GM23338 (cell line): ENCODE measurements at regions not wholly inside any gene's neighbourhood (a gene's known extent, or its start where the extent isn't known, plus 50 kb on each side); places are given as distances from the start of the nearest gene placed in this dataset.

Experiments used
- ATAC-seq: fragments of 200-7000 bp; cut with Tn5 transposase; 3 replicates; pipeline ENCODE4 v1.9.1; 2020
- DNase-seq: peaks from one replicate; pipeline ENCODE4 v3.0.0-alpha.2; 2015; ENCODE audit warnings: low spot score
- H2AFZ ChIP-seq: fragments of 200-600 bp; sonication (generic); 2 replicates; pipeline ENCODE4 v1.8.0; 2016; ENCODE audit warnings: antibody characterized with exemption, mild to moderate bottlenecking, moderate library complexity
- H3F3A ChIP-seq: fragments of 200-600 bp; sonication (generic); replicated peaks from 2 replicates; pipeline ENCODE4 v1.8.0; 2017; ENCODE audit warnings: antibody characterized with exemption, mixed run types, low read depth
- H3K27ac ChIP-seq: fragments of 200-600 bp; sonication (generic); 2 replicates; pipeline ENCODE4 v1.6.1; 2016; ENCODE audit warnings: low read depth
- H3K27me3 ChIP-seq: fragments of 200-600 bp; sonication (generic); 2 replicates; pipeline ENCODE4 v1.8.0; 2016; ENCODE audit warnings: mild to moderate bottlenecking, mixed run types, moderate library complexity; ENCODE audit not compliant: insufficient read depth
- H3K36me3 ChIP-seq: fragments of 200-600 bp; sonication (generic); 2 replicates; pipeline ENCODE4 v1.8.0; 2016; ENCODE audit warnings: mild to moderate bottlenecking; ENCODE audit not compliant: insufficient read depth
- H3K4me1 ChIP-seq: fragments of 200-600 bp; sonication (generic); 2 replicates; pipeline ENCODE4 v1.8.0; 2016; ENCODE audit warnings: mild to moderate bottlenecking, moderate library complexity; ENCODE audit not compliant: insufficient read depth
- H3K4me2 ChIP-seq: fragments of 200-600 bp; sonication (generic); 2 replicates; pipeline ENCODE4 v1.7.1; 2017; ENCODE audit warnings: mixed run types
- H3K4me3 ChIP-seq: fragments of 200-600 bp; sonication (generic); 2 replicates; pipeline ENCODE4 v1.6.1; 2016; ENCODE audit warnings: mixed run types
- H3K79me2 ChIP-seq: fragments of 200-600 bp; sonication (generic); replicated peaks from 2 replicates; pipeline ENCODE4 v1.8.0; 2017; ENCODE audit warnings: mild to moderate bottlenecking; ENCODE audit not compliant: insufficient read depth
- H3K9me2 ChIP-seq: fragments of 200-600 bp; sonication (generic); 2 replicates; pipeline ENCODE4 v1.8.0; 2017; ENCODE audit not compliant: insufficient read depth
- H4K20me1 ChIP-seq: fragments of 200-600 bp; sonication (generic); replicated peaks from 2 replicates; pipeline ENCODE4 v1.8.0; 2017; ENCODE audit warnings: mild to moderate bottlenecking; ENCODE audit not compliant: insufficient read depth
- H3K27ac Mint-ChIP-seq: 2 replicates; pipeline ENCODE4 v1.8.0; 2020; ENCODE audit warnings: inconsistent platforms, mild to moderate bottlenecking, moderate library complexity, mixed read lengths
- H3K27me3 Mint-ChIP-seq: 3 replicates; pipeline ENCODE4 v1.8.0; 2022; ENCODE audit warnings: low read depth, mild to moderate bottlenecking, moderate library complexity, mixed read lengths, inconsistent platforms; ENCODE audit not compliant: insufficient read depth, poor library complexity
- H3K36me3 Mint-ChIP-seq: 3 replicates; pipeline ENCODE4 v1.8.0; 2021; ENCODE audit warnings: low read depth, mild to moderate bottlenecking, inconsistent platforms, moderate library complexity, mixed read lengths
- H3K4me1 Mint-ChIP-seq: 3 replicates; pipeline ENCODE4 v1.8.0; 2020; ENCODE audit warnings: mild to moderate bottlenecking, inconsistent platforms, mixed read lengths
- H3K4me3 Mint-ChIP-seq: 3 replicates; pipeline ENCODE4 v1.8.0; 2021; ENCODE audit warnings: moderate library complexity, mild to moderate bottlenecking, inconsistent platforms, mixed read lengths
- H3K9me3 Mint-ChIP-seq: 3 replicates; pipeline ENCODE4 v1.8.0; 2020; ENCODE audit warnings: moderate library complexity, mild to moderate bottlenecking, inconsistent platforms, mixed read lengths
- CREB1 ChIP-seq: fragments of 250-450 bp; sonication (Bioruptor Pico); IDR thresholded peaks from 2 replicates; pipeline ENCODE4 v1.5.0; 2020; ENCODE audit warnings: low read depth, mild to moderate bottlenecking, moderate library complexity
- ETS1 ChIP-seq: IDR thresholded peaks from 2 replicates; pipeline ENCODE4 v1.6.1; 2016; ENCODE audit warnings: antibody characterized with exemption
- EZH2 ChIP-seq: fragments of 200-600 bp; sonication (generic); IDR thresholded peaks from one replicate; pipeline ENCODE4 v1.8.0; 2017; ENCODE audit warnings: antibody characterized with exemption, mild to moderate bottlenecking, low read depth; ENCODE audit not compliant: unreplicated experiment
- EZH2phosphoT487 ChIP-seq: fragments of 200-600 bp; sonication (generic); IDR thresholded peaks from one replicate; pipeline ENCODE4 v1.8.1; 2018; ENCODE audit warnings: antibody characterized with exemption; ENCODE audit not compliant: unreplicated experiment
- JUNB ChIP-seq: IDR thresholded peaks from one replicate; pipeline ENCODE4 v1.6.1; 2016; ENCODE audit warnings: antibody characterized with exemption; ENCODE audit not compliant: unreplicated experiment
- NANOG ChIP-seq: IDR thresholded peaks from 2 replicates; pipeline ENCODE4 v1.6.1; 2016; ENCODE audit warnings: antibody characterized with exemption, borderline replicate concordance
- POLR2AphosphoS5 ChIP-seq: IDR thresholded peaks from 2 replicates; pipeline ENCODE4 v1.6.1; 2016; ENCODE audit warnings: antibody characterized with exemption, low read depth
- STAT1 ChIP-seq: IDR thresholded peaks from one replicate; pipeline ENCODE4 v1.6.1; 2016; ENCODE audit warnings: antibody characterized with exemption; ENCODE audit not compliant: unreplicated experiment
- ZNF114 ChIP-seq: fragments of 250-450 bp; sonication (Bioruptor Pico); IDR thresholded peaks from 2 replicates; pipeline ENCODE4 v1.5.0; 2020; ENCODE audit warnings: mild to moderate bottlenecking, moderate library complexity
- ZNF331 ChIP-seq: fragments of 250-450 bp; sonication (Bioruptor Pico); IDR thresholded peaks from 2 replicates; pipeline ENCODE4 v1.5.0; 2020; ENCODE audit warnings: low read depth, mild to moderate bottlenecking, moderate library complexity
- TF ChIP-seq, protein P1 (sequence below): fragments of 250-450 bp; sonication (Bioruptor Pico); IDR thresholded peaks from 2 replicates; pipeline ENCODE4 v1.5.0; 2020; ENCODE audit warnings: mild to moderate bottlenecking, moderate library complexity
- TF ChIP-seq, protein P2 (sequence below): IDR thresholded peaks from one replicate; pipeline ENCODE4 v1.6.1; 2018; ENCODE audit warnings: antibody characterized with exemption; ENCODE audit not compliant: unreplicated experiment
- TF ChIP-seq, protein P3 (sequence below), 2 experiments: fragments of 200-600 bp in 1 of 2; sonication (generic) in 1 of 2; conservative IDR thresholded peaks; 2 replicates each; pipeline versions ENCODE4 v1.5.1 to v1.6.1; 2016 to 2017; ENCODE audit warnings: antibody characterized with exemption in 2 of 2, low read depth in 2 of 2, mild to moderate bottlenecking in 2 of 2, moderate library complexity in 1 of 2

- H3K27me3 Mint-ChIP-seq: peaks cover 6% of the 10 kb centered on the region
- TF ChIP-seq STAT1: no peak
- no peak for TF ChIP-seq CREB1 (CRISPR knock-in tag)
- no peak for TF ChIP-seq EZH2phosphoT487
- TF ChIP-seq, protein P1, sequence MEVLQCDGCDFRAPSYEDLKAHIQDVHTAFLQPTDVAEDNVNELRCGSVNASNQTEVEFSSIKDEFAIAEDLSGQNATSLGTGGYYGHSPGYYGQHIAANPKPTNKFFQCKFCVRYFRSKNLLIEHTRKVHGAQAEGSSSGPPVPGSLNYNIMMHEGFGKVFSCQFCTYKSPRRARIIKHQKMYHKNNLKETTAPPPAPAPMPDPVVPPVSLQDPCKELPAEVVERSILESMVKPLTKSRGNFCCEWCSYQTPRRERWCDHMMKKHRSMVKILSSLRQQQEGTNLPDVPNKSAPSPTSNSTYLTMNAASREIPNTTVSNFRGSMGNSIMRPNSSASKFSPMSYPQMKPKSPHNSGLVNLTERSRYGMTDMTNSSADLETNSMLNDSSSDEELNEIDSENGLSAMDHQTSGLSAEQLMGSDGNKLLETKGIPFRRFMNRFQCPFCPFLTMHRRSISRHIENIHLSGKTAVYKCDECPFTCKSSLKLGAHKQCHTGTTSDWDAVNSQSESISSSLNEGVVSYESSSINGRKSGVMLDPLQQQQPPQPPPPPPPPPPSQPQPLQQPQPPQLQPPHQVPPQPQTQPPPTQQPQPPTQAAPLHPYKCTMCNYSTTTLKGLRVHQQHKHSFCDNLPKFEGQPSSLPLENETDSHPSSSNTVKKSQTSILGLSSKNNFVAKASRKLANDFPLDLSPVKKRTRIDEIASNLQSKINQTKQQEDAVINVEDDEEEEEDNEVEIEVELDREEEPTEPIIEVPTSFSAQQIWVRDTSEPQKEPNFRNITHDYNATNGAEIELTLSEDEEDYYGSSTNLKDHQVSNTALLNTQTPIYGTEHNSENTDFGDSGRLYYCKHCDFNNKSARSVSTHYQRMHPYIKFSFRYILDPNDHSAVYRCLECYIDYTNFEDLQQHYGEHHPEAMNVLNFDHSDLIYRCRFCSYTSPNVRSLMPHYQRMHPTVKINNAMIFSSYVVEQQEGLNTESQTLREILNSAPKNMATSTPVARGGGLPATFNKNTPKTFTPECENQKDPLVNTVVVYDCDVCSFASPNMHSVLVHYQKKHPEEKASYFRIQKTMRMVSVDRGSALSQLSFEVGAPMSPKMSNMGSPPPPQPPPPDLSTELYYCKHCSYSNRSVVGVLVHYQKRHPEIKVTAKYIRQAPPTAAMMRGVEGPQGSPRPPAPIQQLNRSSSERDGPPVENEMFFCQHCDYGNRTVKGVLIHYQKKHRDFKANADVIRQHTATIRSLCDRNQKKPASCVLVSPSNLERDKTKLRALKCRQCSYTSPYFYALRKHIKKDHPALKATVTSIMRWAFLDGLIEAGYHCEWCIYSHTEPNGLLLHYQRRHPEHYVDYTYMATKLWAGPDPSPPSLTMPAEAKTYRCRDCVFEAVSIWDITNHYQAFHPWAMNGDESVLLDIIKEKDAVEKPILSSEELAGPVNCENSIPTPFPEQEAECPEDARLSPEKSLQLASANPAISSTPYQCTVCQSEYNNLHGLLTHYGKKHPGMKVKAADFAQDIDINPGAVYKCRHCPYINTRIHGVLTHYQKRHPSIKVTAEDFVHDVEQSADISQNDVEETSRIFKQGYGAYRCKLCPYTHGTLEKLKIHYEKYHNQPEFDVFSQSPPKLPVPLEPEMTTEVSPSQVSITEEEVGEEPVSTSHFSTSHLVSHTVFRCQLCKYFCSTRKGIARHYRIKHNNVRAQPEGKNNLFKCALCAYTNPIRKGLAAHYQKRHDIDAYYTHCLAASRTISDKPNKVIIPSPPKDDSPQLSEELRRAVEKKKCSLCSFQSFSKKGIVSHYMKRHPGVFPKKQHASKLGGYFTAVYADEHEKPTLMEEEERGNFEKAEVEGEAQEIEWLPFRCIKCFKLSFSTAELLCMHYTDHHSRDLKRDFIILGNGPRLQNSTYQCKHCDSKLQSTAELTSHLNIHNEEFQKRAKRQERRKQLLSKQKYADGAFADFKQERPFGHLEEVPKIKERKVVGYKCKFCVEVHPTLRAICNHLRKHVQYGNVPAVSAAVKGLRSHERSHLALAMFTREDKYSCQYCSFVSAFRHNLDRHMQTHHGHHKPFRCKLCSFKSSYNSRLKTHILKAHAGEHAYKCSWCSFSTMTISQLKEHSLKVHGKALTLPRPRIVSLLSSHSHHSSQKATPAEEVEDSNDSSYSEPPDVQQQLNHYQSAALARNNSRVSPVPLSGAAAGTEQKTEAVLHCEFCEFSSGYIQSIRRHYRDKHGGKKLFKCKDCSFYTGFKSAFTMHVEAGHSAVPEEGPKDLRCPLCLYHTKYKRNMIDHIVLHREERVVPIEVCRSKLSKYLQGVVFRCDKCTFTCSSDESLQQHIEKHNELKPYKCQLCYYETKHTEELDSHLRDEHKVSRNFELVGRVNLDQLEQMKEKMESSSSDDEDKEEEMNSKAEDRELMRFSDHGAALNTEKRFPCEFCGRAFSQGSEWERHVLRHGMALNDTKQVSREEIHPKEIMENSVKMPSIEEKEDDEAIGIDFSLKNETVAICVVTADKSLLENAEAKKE: no peak
- no peak for TF ChIP-seq ETS1
- TF ChIP-seq JUNB: no peak
- TF ChIP-seq ZNF114: no peak
- no peak for TF ChIP-seq ZNF331
- no peak for TF ChIP-seq NANOG
- no peak for TF ChIP-seq EZH2
- TF ChIP-seq, protein P2, sequence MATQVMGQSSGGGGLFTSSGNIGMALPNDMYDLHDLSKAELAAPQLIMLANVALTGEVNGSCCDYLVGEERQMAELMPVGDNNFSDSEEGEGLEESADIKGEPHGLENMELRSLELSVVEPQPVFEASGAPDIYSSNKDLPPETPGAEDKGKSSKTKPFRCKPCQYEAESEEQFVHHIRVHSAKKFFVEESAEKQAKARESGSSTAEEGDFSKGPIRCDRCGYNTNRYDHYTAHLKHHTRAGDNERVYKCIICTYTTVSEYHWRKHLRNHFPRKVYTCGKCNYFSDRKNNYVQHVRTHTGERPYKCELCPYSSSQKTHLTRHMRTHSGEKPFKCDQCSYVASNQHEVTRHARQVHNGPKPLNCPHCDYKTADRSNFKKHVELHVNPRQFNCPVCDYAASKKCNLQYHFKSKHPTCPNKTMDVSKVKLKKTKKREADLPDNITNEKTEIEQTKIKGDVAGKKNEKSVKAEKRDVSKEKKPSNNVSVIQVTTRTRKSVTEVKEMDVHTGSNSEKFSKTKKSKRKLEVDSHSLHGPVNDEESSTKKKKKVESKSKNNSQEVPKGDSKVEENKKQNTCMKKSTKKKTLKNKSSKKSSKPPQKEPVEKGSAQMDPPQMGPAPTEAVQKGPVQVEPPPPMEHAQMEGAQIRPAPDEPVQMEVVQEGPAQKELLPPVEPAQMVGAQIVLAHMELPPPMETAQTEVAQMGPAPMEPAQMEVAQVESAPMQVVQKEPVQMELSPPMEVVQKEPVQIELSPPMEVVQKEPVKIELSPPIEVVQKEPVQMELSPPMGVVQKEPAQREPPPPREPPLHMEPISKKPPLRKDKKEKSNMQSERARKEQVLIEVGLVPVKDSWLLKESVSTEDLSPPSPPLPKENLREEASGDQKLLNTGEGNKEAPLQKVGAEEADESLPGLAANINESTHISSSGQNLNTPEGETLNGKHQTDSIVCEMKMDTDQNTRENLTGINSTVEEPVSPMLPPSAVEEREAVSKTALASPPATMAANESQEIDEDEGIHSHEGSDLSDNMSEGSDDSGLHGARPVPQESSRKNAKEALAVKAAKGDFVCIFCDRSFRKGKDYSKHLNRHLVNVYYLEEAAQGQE: no peak
- no peak for TF ChIP-seq POLR2AphosphoS5
- TF ChIP-seq, protein P3, sequence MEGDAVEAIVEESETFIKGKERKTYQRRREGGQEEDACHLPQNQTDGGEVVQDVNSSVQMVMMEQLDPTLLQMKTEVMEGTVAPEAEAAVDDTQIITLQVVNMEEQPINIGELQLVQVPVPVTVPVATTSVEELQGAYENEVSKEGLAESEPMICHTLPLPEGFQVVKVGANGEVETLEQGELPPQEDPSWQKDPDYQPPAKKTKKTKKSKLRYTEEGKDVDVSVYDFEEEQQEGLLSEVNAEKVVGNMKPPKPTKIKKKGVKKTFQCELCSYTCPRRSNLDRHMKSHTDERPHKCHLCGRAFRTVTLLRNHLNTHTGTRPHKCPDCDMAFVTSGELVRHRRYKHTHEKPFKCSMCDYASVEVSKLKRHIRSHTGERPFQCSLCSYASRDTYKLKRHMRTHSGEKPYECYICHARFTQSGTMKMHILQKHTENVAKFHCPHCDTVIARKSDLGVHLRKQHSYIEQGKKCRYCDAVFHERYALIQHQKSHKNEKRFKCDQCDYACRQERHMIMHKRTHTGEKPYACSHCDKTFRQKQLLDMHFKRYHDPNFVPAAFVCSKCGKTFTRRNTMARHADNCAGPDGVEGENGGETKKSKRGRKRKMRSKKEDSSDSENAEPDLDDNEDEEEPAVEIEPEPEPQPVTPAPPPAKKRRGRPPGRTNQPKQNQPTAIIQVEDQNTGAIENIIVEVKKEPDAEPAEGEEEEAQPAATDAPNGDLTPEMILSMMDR (conservative IDR thresholded peaks at IDR 0.05; ENCODE audit: low read depth in 2 of 2): no peak
- no peaks in the 10 kb centered on the region for H3K9me3 Mint-ChIP-seq
- Histone ChIP-seq H3F3A (no peaks in the 10 kb centered on the region; the same call in 1 of the 2 replicates), H3K79me2 (no peaks in the 10 kb centered on the region), H3K27ac (no peak overlapping the region), H3K36me3 (no peaks in the 10 kb centered on the region), H3K4me2 (no peak overlapping the region), H3K9me2 (no peaks in the 10 kb centered on the region), H3K4me3 (no peak overlapping the region), H4K20me1 (no peaks in the 10 kb centered on the region), H3K27me3 (no peaks in the 10 kb centered on the region), H2AFZ (no peak overlapping the region), H3K4me1 (peaks cover 14% of the 10 kb centered on the region; the same call in 1 of the 2 replicates)
- ATAC-seq: no peak
- DNase-seq: no peak
- no peak overlapping the region for H3K4me3 Mint-ChIP-seq
- H3K36me3 Mint-ChIP-seq: no peaks in the 10 kb centered on the region
- no peak overlapping the region for H3K27ac Mint-ChIP-seq
- peaks cover 21% of the 10 kb centered on the region for H3K4me1 Mint-ChIP-seq
These were observed 83.5 kb upstream of the CALM2 start for GRCh38 chr2:47259829-47260228.
